SK-N-SH treated with all-trans-retinoic acid at 6 μM for 48 hours (cell line): ENCODE measurements at regions not wholly inside any gene's neighbourhood (a gene's known extent, or its start where the extent isn't known, plus 50 kb on each side); places are given as distances from the start of the nearest gene placed in this dataset.

Experiments
- ARNTL ChIP-seq: fragments of 450-650 bp; formaldehyde crosslinking; IDR thresholded peaks from 2 replicates; pipeline ENCODE4 v1.5.0; 2020; ENCODE audit warnings: low read depth, mild to moderate bottlenecking, moderate library complexity, borderline replicate concordance
- CSDC2 ChIP-seq: fragments of 250-450 bp; sonication (Bioruptor Pico); IDR thresholded peaks from 2 replicates; pipeline ENCODE4 v1.5.0; 2020; ENCODE audit warnings: mild to moderate bottlenecking, moderate library complexity
- ESRRG ChIP-seq: fragments of 250-450 bp; sonication (Bioruptor Pico); IDR thresholded peaks from 2 replicates; pipeline ENCODE4 v1.6.1; 2021; ENCODE audit warnings: mild to moderate bottlenecking
- GLIS3 ChIP-seq: fragments of 250-450 bp; sonication (Bioruptor Pico); IDR thresholded peaks from 2 replicates; pipeline ENCODE4 v1.5.0; 2020; ENCODE audit warnings: mild to moderate bottlenecking, moderate library complexity
- RARB ChIP-seq: fragments of 250-450 bp; sonication (Bioruptor Pico); IDR thresholded peaks from 2 replicates; pipeline ENCODE4 v1.8.0; 2021; ENCODE audit warnings: mild to moderate bottlenecking, moderate library complexity
- SNAI2 ChIP-seq: fragments of 250-450 bp; sonication (Bioruptor Pico); IDR thresholded peaks from 2 replicates; pipeline ENCODE4 v1.5.0; 2020; ENCODE audit warnings: mild to moderate bottlenecking, moderate library complexity
- TCF4 ChIP-seq: fragments of 250-450 bp; sonication (Bioruptor Pico); IDR thresholded peaks from 2 replicates; pipeline ENCODE4 v1.8.0; 2021; ENCODE audit warnings: mild to moderate bottlenecking, moderate library complexity, borderline replicate concordance
- ZC3H10 ChIP-seq: fragments of 250-450 bp; sonication (Bioruptor Pico); IDR thresholded peaks from 2 replicates; pipeline ENCODE4 v1.5.1; 2021; ENCODE audit warnings: mild to moderate bottlenecking, moderate library complexity
- ZFP3 ChIP-seq: fragments of 250-450 bp; sonication (Bioruptor Pico); IDR thresholded peaks from 2 replicates; pipeline ENCODE4 v1.5.0; 2020; ENCODE audit warnings: mild to moderate bottlenecking, moderate library complexity
- ZNF565 ChIP-seq: fragments of 450-650 bp; formaldehyde crosslinking; conservative IDR thresholded peaks from 2 replicates; pipeline ENCODE4 v1.5.0; 2020; ENCODE audit warnings: low read depth, mild to moderate bottlenecking, moderate library complexity
- TF ChIP-seq, protein P1 (sequence below): fragments of 250-450 bp; sonication (Bioruptor Pico); IDR thresholded peaks from 2 replicates; pipeline ENCODE4 v1.8.0; 2020; ENCODE audit warnings: mild to moderate bottlenecking, moderate library complexity, borderline replicate concordance
- TF ChIP-seq, protein P2 (sequence below): fragments of 250-450 bp; sonication (Bioruptor Pico); IDR thresholded peaks from 2 replicates; pipeline ENCODE4 v1.5.1; 2020; ENCODE audit warnings: low read depth, mild to moderate bottlenecking, moderate library complexity

DNA sequence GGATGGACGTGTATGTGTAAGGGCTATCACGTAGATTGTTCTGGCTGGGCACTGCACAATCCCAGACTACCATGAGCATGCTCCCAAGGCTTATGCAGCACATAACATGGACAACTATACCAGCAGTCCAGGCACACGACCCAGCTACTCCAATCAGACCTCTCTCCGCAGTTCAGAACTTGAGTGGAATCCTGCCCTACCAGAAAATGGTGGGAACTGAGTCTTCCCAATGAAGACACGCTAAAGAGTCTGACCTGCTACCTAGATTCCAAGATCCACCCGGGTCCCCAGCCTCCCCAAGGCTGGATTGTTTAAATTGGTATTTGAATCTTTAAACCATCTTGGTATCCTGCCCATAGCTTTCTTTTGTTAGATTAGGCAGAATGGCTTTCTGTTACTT lies 251.3 kb upstream of the KAZN start:
- TF ChIP-seq SNAI2 (CRISPR knock-in tag), result no peak
- no peak for TF ChIP-seq ZFP3 (CRISPR knock-in tag)
- TF ChIP-seq, protein P1, sequence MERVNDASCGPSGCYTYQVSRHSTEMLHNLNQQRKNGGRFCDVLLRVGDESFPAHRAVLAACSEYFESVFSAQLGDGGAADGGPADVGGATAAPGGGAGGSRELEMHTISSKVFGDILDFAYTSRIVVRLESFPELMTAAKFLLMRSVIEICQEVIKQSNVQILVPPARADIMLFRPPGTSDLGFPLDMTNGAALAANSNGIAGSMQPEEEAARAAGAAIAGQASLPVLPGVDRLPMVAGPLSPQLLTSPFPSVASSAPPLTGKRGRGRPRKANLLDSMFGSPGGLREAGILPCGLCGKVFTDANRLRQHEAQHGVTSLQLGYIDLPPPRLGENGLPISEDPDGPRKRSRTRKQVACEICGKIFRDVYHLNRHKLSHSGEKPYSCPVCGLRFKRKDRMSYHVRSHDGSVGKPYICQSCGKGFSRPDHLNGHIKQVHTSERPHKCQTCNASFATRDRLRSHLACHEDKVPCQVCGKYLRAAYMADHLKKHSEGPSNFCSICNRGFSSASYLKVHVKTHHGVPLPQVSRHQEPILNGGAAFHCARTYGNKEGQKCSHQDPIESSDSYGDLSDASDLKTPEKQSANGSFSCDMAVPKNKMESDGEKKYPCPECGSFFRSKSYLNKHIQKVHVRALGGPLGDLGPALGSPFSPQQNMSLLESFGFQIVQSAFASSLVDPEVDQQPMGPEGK (CRISPR knock-in tag), result no peak
- TF ChIP-seq ARNTL (CRISPR knock-in tag), result no peak
- TF ChIP-seq ESRRG (CRISPR knock-in tag), result no peak
- TF ChIP-seq CSDC2 (CRISPR knock-in tag), result no peak
- TF ChIP-seq RARB (CRISPR knock-in tag), result no peak
- no peak for TF ChIP-seq ZC3H10 (CRISPR knock-in tag)
- no peak for TF ChIP-seq ZNF565 (CRISPR knock-in tag)
- TF ChIP-seq, protein P2, sequence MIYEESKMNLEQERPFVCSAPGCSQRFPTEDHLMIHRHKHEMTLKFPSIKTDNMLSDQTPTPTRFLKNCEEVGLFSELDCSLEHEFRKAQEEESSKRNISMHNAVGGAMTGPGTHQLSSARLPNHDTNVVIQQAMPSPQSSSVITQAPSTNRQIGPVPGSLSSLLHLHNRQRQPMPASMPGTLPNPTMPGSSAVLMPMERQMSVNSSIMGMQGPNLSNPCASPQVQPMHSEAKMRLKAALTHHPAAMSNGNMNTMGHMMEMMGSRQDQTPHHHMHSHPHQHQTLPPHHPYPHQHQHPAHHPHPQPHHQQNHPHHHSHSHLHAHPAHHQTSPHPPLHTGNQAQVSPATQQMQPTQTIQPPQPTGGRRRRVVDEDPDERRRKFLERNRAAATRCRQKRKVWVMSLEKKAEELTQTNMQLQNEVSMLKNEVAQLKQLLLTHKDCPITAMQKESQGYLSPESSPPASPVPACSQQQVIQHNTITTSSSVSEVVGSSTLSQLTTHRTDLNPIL (CRISPR knock-in tag), result no peak
- TF ChIP-seq TCF4 (CRISPR knock-in tag), result no peak
- no peak for TF ChIP-seq GLIS3 (CRISPR knock-in tag)
